GM21423 (cell line): ENCODE measurements at regions not wholly inside any gene's neighbourhood (a gene's known extent, or its start where the extent isn't known, plus 50 kb on each side); places are given as distances from the start of the nearest gene placed in this dataset.
"Not testable (repeated sequence)": the region's sequence is repeated elsewhere in the genome, so short reads cannot be mapped to it uniquely, and the experiment has no call there.

ENCODE experiments used
- ATAC-seq: cut with Tn5 transposase; IDR thresholded peaks from one replicate; pipeline ENCODE4 v1.9.1; 2021; ENCODE audit warnings: mild to moderate bottlenecking, moderate library complexity; ENCODE audit not compliant: unreplicated experiment

GRCh38 chr2:48180557-48180956 is 133.9 kb upstream of the FOXN2 start:
- ATAC-seq = no peak

DNA sequence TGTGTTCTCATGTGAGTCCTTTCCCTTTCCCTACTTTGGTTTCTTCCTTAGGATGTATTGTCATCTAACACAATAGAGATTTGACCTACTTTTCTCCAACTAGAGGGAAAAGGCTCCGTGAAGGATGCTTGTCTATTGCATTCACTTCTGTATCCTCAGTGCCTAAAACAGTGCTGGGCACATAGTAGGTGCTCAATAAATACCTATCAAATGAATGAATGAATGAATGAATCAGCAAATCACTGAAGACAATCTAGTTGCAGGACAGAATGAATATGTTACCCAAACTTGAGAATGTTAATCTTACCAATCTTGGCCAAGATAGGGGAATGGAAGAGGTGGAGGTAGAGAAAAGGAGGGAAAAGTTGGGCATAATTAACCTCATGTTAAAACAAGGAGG is 131.2 kb upstream of the FOXN2 start:
- no peak for ATAC-seq

- ATAC-seq = no peak
Observed at GRCh38 chr2:48183991-48184390, 130.5 kb upstream of the FOXN2 start.

DNA sequence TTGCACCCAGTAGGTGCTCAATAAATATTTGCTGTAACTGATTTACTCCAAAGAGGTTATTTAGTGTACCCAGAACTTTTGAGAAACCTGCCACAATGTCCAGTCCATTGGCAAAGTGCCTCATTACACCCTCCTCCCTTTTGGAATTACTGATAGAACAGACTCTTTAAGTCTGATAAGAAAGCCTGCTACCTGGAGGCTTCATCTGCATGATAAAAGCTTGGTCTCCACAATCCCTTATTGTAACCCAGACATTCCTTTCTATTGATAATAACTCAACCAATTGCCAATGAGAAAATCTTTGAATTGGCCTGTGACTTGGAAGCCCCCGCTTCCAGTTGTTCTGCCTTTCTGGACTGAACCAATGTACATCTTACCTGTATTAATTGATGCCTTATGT is 127.0 kb upstream of the FOXN2 start:
- no peak for ATAC-seq

- no peak for ATAC-seq
Observed at GRCh38 chr2:48189552-48190228, 124.8 kb upstream of the FOXN2 start.

DNA sequence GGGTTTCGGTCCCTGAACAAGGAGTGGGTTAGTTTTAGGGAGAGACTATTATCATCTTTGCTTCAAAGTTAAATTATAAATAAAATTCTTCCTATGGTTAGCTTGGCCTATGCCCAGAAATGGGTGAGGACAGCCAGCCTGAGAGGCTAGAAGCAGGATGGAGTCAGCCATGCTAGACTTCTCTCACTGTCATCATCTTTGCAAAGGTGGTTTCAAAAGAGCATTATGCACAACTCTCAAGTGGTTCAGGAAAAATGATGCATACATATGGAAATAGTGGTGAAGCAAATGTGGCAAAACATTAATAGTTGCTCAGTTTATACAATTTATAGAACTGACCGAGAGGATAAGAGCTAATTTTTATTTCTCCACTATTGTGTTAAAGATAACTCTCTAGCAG is 124.3 kb upstream of the FOXN2 start:
- no peak for ATAC-seq

- no peak for ATAC-seq
Observed at GRCh38 chr2:48194641-48195040, 119.8 kb upstream of the FOXN2 start.

DNA sequence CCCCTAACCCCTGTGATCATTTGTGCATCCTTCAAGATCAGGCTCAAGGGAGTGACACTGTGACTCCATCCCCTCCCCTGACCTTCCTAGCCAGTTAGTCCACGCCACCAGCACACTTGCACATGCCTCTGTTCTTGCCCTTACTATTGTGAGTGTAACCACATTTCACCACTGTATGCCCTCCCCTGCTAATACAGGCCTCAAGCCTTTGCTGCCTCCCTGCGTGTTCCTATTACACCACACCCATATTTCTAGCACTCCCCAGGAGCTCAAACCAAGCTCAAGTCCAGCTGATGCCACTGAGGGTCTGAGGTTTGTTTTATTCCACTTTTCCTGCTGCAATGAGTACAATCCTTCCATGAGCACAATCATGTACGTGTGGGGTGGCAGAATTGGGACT is 119.3 kb upstream of the FOXN2 start:
- ATAC-seq = no peak

GRCh38 chr2:48197618-48198017 is 116.9 kb upstream of the FOXN2 start:
- ATAC-seq = no peak

DNA sequence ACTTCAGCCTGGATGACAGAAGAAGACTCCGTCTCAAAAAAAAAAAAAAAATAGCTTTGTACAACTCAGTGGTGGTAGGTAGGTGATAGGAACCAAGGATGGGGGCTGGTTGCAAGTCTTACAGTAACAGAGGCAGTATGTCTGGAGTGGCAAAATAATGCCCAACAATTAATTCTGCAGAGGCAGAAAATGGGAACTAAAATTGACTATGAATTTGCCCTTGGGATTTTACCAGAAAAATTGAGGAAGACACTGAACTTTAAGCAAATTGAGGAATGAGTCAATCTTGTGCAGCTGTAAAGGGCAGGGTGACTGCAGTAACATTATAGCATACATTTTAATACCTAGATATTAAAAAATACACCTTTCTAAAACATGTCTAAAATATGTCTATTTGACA is 116.1 kb upstream of the FOXN2 start:
- ATAC-seq = no peak

DNA sequence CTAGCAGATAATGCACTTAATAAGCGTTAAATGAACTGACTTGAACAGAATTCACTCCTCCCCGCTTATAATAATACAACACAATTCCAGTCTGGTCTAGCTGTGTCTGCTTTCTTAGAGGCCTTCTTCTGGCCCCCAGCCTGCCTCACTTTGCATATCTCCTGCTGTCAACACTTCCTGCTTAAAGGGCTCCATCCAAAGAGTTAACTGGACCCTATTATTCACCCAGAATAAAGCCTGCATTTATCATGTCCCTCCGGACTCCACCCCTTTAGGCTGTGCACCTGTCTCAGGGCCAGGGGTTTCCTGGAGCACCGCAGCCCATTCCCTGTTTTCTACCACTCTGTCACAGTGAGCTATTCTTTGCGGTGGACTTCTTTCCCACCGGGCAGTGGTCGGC is 115.4 kb upstream of the FOXN2 start:
- ATAC-seq = no peak

DNA sequence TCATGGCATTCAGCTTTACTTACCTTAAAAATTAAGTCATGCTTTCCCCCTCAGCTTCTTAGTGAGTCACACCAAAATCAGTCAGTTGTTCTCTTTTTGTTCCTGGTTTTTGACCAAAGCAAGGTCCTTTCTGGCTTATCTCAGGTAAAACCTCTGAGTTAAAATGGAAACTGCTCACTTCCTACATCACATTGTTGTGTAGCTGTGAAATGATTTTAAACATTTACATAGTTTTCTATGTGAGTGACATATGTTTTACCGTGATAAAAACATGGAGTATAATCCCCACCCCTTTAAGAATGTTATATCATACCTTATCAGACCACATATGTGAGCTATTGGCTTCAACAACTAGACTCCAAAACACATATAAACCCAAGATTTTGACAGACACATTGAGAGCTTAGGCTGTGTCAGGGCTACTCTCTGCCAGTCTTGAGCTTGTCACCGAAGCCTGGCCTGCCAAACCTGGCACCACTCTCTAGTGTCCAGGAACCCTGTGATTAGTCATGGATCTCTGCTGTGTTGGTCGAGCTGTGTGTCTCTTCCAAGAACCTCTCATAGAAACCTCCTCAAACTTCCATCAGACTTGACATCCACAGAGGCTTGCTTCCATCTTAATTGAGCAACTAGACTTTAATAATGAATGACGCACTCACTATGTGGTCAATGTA is 113.7 kb upstream of the FOXN2 start:
- peak; percentile 52 for ATAC-seq

DNA sequence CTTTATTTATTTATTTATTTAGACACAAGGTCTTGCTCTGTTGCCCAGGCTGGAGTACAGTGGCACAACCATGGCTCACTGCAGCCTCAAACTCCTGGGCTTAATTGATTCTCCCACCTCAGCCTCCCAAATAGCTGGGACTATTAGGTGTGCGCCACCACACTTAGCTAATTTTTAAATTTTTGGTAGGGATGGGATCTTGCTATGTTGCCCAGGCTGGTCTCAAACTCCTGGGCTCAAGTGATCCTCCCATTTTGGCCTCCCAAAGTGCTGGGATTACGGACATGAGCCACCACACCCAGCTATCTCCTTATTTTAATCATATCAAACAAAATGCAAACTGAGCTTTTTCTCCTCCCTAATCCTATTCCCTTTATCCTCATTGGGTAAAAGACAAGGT is 113.0 kb upstream of the FOXN2 start:
- not testable (repeated sequence) for ATAC-seq

DNA sequence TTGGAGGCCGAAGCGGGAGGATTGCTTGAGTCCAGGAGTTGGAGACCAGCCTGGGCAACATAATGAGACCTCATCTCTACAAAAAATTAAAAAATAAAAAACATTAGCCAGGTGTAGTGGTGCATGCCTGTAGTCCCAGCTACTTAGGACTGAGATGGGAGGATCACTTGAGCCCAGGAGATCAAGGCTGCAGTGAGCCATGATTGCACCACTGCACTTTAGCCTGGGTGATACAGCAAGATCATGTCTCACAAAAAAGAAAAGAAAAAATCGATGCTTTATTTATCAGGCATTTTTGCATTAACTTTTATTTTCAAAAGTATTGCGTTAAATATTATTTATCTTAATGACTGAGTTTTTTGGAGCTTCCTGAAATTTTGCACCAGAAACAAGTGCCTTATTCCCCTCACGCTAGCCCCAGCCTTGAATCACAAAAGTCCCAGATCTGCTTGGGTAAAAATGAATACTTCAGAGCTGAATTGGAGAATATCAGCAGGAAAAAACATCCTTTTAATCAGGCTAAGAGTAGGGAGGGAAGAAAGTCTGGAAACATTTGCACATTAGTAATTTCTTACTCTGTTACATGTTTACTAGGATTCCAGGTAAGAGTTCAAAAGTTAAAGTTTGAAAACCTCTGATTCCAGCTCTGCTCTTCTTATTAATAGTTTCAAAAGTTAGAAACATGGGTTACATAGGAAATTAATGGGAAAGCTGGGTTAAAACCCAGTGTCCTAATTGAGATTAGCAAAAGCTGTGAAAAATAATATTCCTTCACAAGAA is 111.4 kb upstream of the FOXN2 start:
- ATAC-seq = no peak

GRCh38 chr2:48203668-48204067 is 110.8 kb upstream of the FOXN2 start:
- ATAC-seq = no peak

DNA sequence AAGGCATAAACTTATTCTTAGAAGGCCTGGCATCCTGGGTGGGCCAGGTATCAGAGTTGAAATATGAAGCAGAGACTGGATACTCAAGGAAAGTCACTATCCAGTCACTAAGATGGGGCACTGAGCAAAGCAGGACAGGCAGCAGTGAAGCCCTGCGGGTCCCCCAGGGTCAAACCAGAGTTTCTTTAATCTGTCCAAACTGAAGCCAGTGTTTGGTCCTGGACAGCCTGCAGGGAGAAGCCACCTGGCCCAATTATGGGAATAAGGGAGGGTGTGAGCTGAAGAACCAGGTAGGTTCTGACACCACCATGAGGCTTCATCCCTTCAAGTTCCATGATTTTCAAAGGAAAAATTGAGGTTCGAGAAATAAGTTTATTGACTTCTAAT is 109.7 kb upstream of the FOXN2 start:
- no peak for ATAC-seq

DNA sequence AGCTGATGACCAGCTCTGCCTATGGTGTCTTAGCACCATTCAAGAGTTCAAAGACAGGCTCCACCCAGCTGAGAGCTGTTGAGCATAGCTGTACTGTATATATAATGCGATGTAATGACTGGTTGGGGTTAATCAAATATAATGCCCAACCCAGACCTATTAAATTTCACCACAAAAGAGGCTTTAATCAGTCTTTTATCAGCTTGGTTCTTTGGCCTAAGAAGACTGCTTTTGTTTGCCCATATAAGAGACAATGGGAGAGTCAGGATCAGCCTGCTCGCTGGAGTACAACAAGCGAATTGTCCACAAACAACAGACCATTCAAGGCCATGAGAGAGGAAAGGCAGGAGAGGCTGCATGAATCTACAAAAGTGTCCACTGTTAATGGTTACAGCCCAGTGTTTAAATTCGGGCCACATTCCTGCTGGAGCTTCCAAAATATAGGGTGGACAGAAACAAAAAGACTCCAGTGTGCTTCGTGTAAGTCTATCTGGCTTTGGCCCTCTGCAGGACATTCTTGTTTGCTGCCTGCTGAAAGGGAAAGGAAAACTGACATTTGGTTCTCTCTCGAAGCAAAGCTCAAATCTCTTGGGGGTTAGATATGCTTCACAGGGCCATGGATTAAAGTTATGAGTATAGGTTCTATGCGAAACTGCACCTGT is 109.2 kb upstream of the FOXN2 start:
- ATAC-seq = peak; percentile 82

DNA sequence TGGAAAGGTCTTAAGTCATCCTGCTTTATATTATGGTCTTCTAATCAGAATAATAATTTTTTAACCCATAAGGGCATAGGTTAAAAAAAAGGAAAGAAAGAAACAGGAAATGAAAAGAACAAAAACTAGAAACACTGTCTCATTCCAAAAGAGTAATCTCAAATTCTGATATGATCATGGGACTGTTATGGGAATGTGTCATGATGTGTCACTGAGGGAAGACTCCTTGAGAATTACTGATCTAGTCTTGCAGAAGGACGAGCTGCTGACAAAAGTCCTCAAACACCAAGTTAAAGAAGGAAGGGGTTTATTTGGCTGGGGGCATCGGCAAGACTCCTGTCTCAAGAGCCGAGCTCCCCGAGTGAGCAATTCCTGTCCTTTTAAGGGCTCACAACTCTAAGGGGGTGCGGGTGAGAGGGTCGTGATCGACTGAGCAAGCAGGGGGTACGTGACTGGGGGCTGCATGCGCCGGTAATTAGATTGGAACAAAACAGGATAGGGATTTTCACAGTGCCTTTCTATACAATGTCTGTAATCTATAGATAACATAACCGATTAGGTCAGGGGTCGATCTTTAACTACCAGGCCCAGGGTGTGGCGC is 108.3 kb upstream of the FOXN2 start:
- not testable (repeated sequence) for ATAC-seq

DNA sequence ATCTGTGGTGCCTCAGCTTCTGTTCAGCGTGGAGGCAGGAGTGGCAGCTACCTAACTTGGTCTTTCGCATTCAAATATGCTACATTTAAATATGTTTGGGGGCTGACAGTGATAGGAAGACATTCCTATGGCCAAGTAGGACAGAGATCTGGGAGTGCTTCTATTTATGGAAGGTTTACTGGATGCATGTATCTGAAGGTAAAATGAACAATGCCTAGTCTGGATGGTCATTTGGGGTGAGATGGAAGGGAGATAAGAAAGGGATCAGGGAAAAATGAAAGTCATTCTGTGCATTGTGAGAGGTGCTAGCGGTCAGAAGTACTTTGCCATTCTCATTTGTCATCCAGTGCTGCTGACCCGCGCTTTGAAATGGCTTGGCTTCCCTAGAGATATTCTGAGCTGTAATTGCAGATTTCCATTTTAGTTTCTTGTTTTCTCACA is 107.3 kb upstream of the FOXN2 start:
- no peak for ATAC-seq

DNA sequence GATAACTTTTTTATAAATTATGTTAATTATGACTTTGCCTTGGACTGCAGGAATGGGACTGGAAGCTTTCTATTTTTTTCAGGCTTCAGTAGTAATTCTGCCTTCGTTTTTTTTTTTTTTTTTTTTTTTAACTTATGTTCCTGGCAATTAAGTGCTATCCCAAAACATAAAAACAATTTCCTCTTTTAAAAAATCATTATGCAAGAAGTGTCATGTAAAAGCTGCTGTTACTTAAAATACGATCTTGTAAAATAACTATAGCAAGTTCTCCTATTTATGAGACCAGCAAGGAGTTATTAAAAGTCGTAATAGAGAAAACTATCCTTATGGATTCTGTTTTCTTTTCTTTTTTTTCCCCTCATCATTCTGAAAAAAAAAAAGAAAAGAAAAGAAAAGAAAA is 106.6 kb upstream of the FOXN2 start:
- no peak for ATAC-seq

GRCh38 chr2:48209214-48209885 is 105.1 kb upstream of the FOXN2 start:
- no peak for ATAC-seq
